ENCODE measurements at regions not wholly inside any gene's neighbourhood (a gene's known extent, or its start where the extent isn't known, plus 50 kb on each side); places are given as distances from the start of the nearest gene placed in this dataset.
"Not testable (repeated sequence)": the region's sequence is repeated elsewhere in the genome, so short reads cannot be mapped to it uniquely, and the experiment has no call there.

GRCh38 chr6:1477432-1478090, 88.2 kb downstream of the FOXF2 start:
- no peak for TF ChIP-seq CTCF (conservative IDR thresholded peaks at IDR 0.05)
- H3K4me3 Mint-ChIP-seq = no peak overlapping the region
- DNase-seq (ENCODE audit: extremely low spot score, unreplicated experiment) = no peak
- no peaks in the 10 kb centered on the region for H3K36me3 Mint-ChIP-seq
- H3K4me1 Mint-ChIP-seq (ENCODE audit: unreplicated experiment) = peaks cover 16% of the 10 kb centered on the region
- no peak overlapping the region for H3K27ac Mint-ChIP-seq
- H3K27me3 Mint-ChIP-seq = peaks cover 6% of the 10 kb centered on the region
- H3K9me3 Mint-ChIP-seq = no peaks in the 10 kb centered on the region

GRCh38 chr6:1478163-1478826, 88.9 kb downstream of the FOXF2 start:
- not testable (repeated sequence) for H3K4me3 Mint-ChIP-seq, H3K9me3 Mint-ChIP-seq
- H3K4me1 Mint-ChIP-seq (ENCODE audit: unreplicated experiment) = peaks cover 12% of the 10 kb centered on the region

GRCh38 chr6:1479095-1479494, 89.7 kb downstream of the FOXF2 start:
- no peaks in the 10 kb centered on the region for H3K9me3 Mint-ChIP-seq
- H3K4me3 Mint-ChIP-seq = no peak overlapping the region
- DNase-seq (ENCODE audit: extremely low spot score, unreplicated experiment) = no peak
- no peak overlapping the region for H3K27ac Mint-ChIP-seq
- H3K27me3 Mint-ChIP-seq = peaks cover 3% of the 10 kb centered on the region
- TF ChIP-seq CTCF (conservative IDR thresholded peaks at IDR 0.05) = peak; percentile 33
- peaks cover 11% of the 10 kb centered on the region for H3K4me1 Mint-ChIP-seq (ENCODE audit: unreplicated experiment)
- no peaks in the 10 kb centered on the region for H3K36me3 Mint-ChIP-seq

More at GRCh38 chr6:1478163-1478826, 88.9 kb downstream of the FOXF2 start:
- not testable (repeated sequence) for H3K27me3 Mint-ChIP-seq; H3K27ac Mint-ChIP-seq; DNase-seq (ENCODE audit: extremely low spot score, unreplicated experiment); H3K36me3 Mint-ChIP-seq

GRCh38 chr6:1479601-1480221, 90.3 kb downstream of the FOXF2 start:
- no peaks in the 10 kb centered on the region for H3K36me3 Mint-ChIP-seq
- no peaks in the 10 kb centered on the region for H3K9me3 Mint-ChIP-seq
- no peak for DNase-seq (ENCODE audit: extremely low spot score, unreplicated experiment)
- no peak overlapping the region for H3K27ac Mint-ChIP-seq
- H3K4me1 Mint-ChIP-seq (ENCODE audit: unreplicated experiment) = peaks cover 11% of the 10 kb centered on the region
- H3K27me3 Mint-ChIP-seq = peaks cover 3% of the 10 kb centered on the region
- TF ChIP-seq CTCF (conservative IDR thresholded peaks at IDR 0.05) = no peak
- H3K4me3 Mint-ChIP-seq = no peak overlapping the region

GRCh38 chr6:1481286-1481685, 91.9 kb downstream of the FOXF2 start:
- H3K27me3 Mint-ChIP-seq = peaks cover 3% of the 10 kb centered on the region
- H3K36me3 Mint-ChIP-seq = no peaks in the 10 kb centered on the region
- TF ChIP-seq CTCF (conservative IDR thresholded peaks at IDR 0.05) = no peak
- DNase-seq (ENCODE audit: extremely low spot score, unreplicated experiment) = no peak
- no peak overlapping the region for H3K4me3 Mint-ChIP-seq
- H3K9me3 Mint-ChIP-seq = peaks cover 6% of the 10 kb centered on the region
- peaks cover 11% of the 10 kb centered on the region for H3K4me1 Mint-ChIP-seq (ENCODE audit: unreplicated experiment)
- no peak overlapping the region for H3K27ac Mint-ChIP-seq

Data from type B pancreatic cell (in vitro differentiated cells).